ENCODE measurements at regions not wholly inside any gene's neighbourhood (a gene's known extent, or its start where the extent isn't known, plus 50 kb on each side); places are given as distances from the start of the nearest gene placed in this dataset.
"Not testable (repeated sequence)": the region's sequence is repeated elsewhere in the genome, so short reads cannot be mapped to it uniquely, and the experiment has no call there.

- DNase-seq = no peak
- in situ Hi-C loops (cut with HindIII; ENCODE audit: low pct_ligation_motif_present, low pct_unique_long_range_greater_than_20kb, low sequenced_read_pairs) = no loop called here
These were observed 537.5 kb downstream of the BTBD3 start for GRCh38 chr20:12455148-12455547.

- in situ Hi-C loops (cut with HindIII; ENCODE audit: low pct_ligation_motif_present, low pct_unique_long_range_greater_than_20kb, low sequenced_read_pairs) = no loop called here
- DNase-seq = no peak
These were observed 540.5 kb downstream of the BTBD3 start for GRCh38 chr20:12458241-12458640.

- in situ Hi-C loops (cut with HindIII; ENCODE audit: low pct_ligation_motif_present, low pct_unique_long_range_greater_than_20kb, low sequenced_read_pairs) = no loop called here
- no peak for DNase-seq
These were observed 544.7 kb upstream of the SPTLC3 start for GRCh38 chr20:12464036-12464435.

- no peak for DNase-seq
- in situ Hi-C loops (cut with HindIII; ENCODE audit: low pct_ligation_motif_present, low pct_unique_long_range_greater_than_20kb, low sequenced_read_pairs) = no loop called here
These were observed 541.9 kb upstream of the SPTLC3 start for GRCh38 chr20:12466915-12467314.

- no peak for DNase-seq
- in situ Hi-C loops (cut with HindIII; ENCODE audit: low pct_ligation_motif_present, low pct_unique_long_range_greater_than_20kb, low sequenced_read_pairs) = no loop called here
These were observed 541.0 kb upstream of the SPTLC3 start for GRCh38 chr20:12467758-12468157.

GRCh38 chr20:12482661-12483060 lies 526.1 kb upstream of the SPTLC3 start:
- no peak for DNase-seq
- in situ Hi-C loops (cut with HindIII; ENCODE audit: low pct_ligation_motif_present, low pct_unique_long_range_greater_than_20kb, low sequenced_read_pairs) = no loop called here

- in situ Hi-C loops (cut with HindIII; ENCODE audit: low pct_ligation_motif_present, low pct_unique_long_range_greater_than_20kb, low sequenced_read_pairs) = no loop called here
- DNase-seq = no peak
These were observed 506.3 kb upstream of the SPTLC3 start for GRCh38 chr20:12502443-12502842.

GRCh38 chr20:12504779-12505178 lies 504.0 kb upstream of the SPTLC3 start:
- DNase-seq = no peak

GRCh38 chr20:12511499-12511898 lies 497.3 kb upstream of the SPTLC3 start:
- in situ Hi-C loops (cut with HindIII; ENCODE audit: low pct_ligation_motif_present, low pct_unique_long_range_greater_than_20kb, low sequenced_read_pairs) = no loop called here
- no peak for DNase-seq

More at GRCh38 chr20:12504779-12505178, 504.0 kb upstream of the SPTLC3 start:
- in situ Hi-C loops (cut with HindIII; ENCODE audit: low pct_ligation_motif_present, low pct_unique_long_range_greater_than_20kb, low sequenced_read_pairs) = no loop called here

GRCh38 chr20:12512755-12513154 lies 496.0 kb upstream of the SPTLC3 start:
- in situ Hi-C loops (cut with HindIII; ENCODE audit: low pct_ligation_motif_present, low pct_unique_long_range_greater_than_20kb, low sequenced_read_pairs) = no loop called here
- no peak for DNase-seq

- DNase-seq = no peak
- in situ Hi-C loops (cut with HindIII; ENCODE audit: low pct_ligation_motif_present, low pct_unique_long_range_greater_than_20kb, low sequenced_read_pairs) = no loop called here
These were observed 480.7 kb upstream of the SPTLC3 start for GRCh38 chr20:12528104-12528503.

- no peak for DNase-seq
- in situ Hi-C loops (cut with HindIII; ENCODE audit: low pct_ligation_motif_present, low pct_unique_long_range_greater_than_20kb, low sequenced_read_pairs) = no loop called here
These were observed 480.2 kb upstream of the SPTLC3 start for GRCh38 chr20:12528591-12529041.

- in situ Hi-C loops (cut with HindIII; ENCODE audit: low pct_ligation_motif_present, low pct_unique_long_range_greater_than_20kb, low sequenced_read_pairs) = no loop called here
- DNase-seq = no peak
These were observed 477.1 kb upstream of the SPTLC3 start for GRCh38 chr20:12531626-12532025.

- no peak for DNase-seq
- in situ Hi-C loops (cut with HindIII; ENCODE audit: low pct_ligation_motif_present, low pct_unique_long_range_greater_than_20kb, low sequenced_read_pairs) = no loop called here
These were observed 473.5 kb upstream of the SPTLC3 start for GRCh38 chr20:12535316-12535715.

GRCh38 chr20:12535770-12536169 lies 473.0 kb upstream of the SPTLC3 start:
- in situ Hi-C loops (cut with HindIII; ENCODE audit: low pct_ligation_motif_present, low pct_unique_long_range_greater_than_20kb, low sequenced_read_pairs) = no loop called here
- no peak for DNase-seq

- in situ Hi-C loops (cut with HindIII; ENCODE audit: low pct_ligation_motif_present, low pct_unique_long_range_greater_than_20kb, low sequenced_read_pairs) = no loop called here
These were observed 454.3 kb upstream of the SPTLC3 start for GRCh38 chr20:12554426-12554825.

GRCh38 chr20:12555369-12555768 lies 453.4 kb upstream of the SPTLC3 start:
- in situ Hi-C loops (cut with HindIII; ENCODE audit: low pct_ligation_motif_present, low pct_unique_long_range_greater_than_20kb, low sequenced_read_pairs) = no loop called here
- no peak for DNase-seq

More at GRCh38 chr20:12554426-12554825, 454.3 kb upstream of the SPTLC3 start:
- no peak for DNase-seq

- in situ Hi-C loops (cut with HindIII; ENCODE audit: low pct_ligation_motif_present, low pct_unique_long_range_greater_than_20kb, low sequenced_read_pairs); DNase-seq: not testable (repeated sequence)
These were observed 452.9 kb upstream of the SPTLC3 start for GRCh38 chr20:12555849-12556248.

- no peak for DNase-seq
- in situ Hi-C loops (cut with HindIII; ENCODE audit: low pct_ligation_motif_present, low pct_unique_long_range_greater_than_20kb, low sequenced_read_pairs) = no loop called here
These were observed 451.5 kb upstream of the SPTLC3 start for GRCh38 chr20:12557224-12557623.

- no peak for DNase-seq
- in situ Hi-C loops (cut with HindIII; ENCODE audit: low pct_ligation_motif_present, low pct_unique_long_range_greater_than_20kb, low sequenced_read_pairs) = no loop called here
These were observed 443.8 kb upstream of the SPTLC3 start for GRCh38 chr20:12564979-12565378.

- no peak for DNase-seq
- in situ Hi-C loops (cut with HindIII; ENCODE audit: low pct_ligation_motif_present, low pct_unique_long_range_greater_than_20kb, low sequenced_read_pairs) = no loop called here
These were observed 442.2 kb upstream of the SPTLC3 start for GRCh38 chr20:12566596-12566995.

All from ACHN (cell line).